Breast epithelium (tissue), 4 donors: ENCODE measurements at regions not wholly inside any gene's neighbourhood (a gene's known extent, or its start where the extent isn't known, plus 50 kb on each side); places are given as distances from the start of the nearest gene placed in this dataset.
A peak's percentile ranks its signal among the peaks of the same experiment; 100 is the strongest.
"Not testable (repeated sequence)": the region's sequence is repeated elsewhere in the genome, so short reads cannot be mapped to it uniquely, and the experiment has no call there.

Source experiments
- DNase-seq, 2 donors: peaks; one replicate each; pipeline ENCODE4 v3.0.0-alpha.2; 2019; ENCODE audit warnings: low spot score in 2 of 2
- H3K27ac ChIP-seq, 2 donors: fragments of 200-600 bp; sonication (generic) in 1 of 2; one replicate each; pipeline ENCODE4 v1.5.1; 2016 to 2019; ENCODE audit warnings: mild to moderate bottlenecking in 1 of 2
- H3K27me3 ChIP-seq, 2 donors: fragments of 200-600 bp; sonication (generic) in 1 of 2; one replicate each; pipeline versions ENCODE4 v1.5.1 to v1.6.0; 2017 to 2019; ENCODE audit warnings: control low read depth in 1 of 2, mild to moderate bottlenecking in 1 of 2
- H3K36me3 ChIP-seq: fragments of 200-600 bp; one replicate; pipeline ENCODE4 v1.5.1; 2019
- H3K4me1 ChIP-seq, 2 donors: fragments of 200-600 bp; sonication (generic); one replicate each; pipeline ENCODE4 v1.5.1; 2016 to 2019; ENCODE audit warnings: control low read depth in 1 of 2
- H3K4me3 ChIP-seq, 3 donors: fragments of 200-600 bp; sonication (generic); 1 replicate in 2 of 3; 2 replicates in 1 of 3; pipeline ENCODE4 v1.5.1; 2016 to 2019; ENCODE audit warnings: mild to moderate bottlenecking in 3 of 3, moderate library complexity in 2 of 3
- H3K9me3 ChIP-seq, 2 donors: fragments of 200-600 bp; sonication (generic) in 1 of 2; one replicate each; pipeline ENCODE4 v1.5.1; 2016 to 2019; ENCODE audit warnings: control low read depth in 1 of 2
- CTCF ChIP-seq, 3 donors: fragments of 450-650 bp; IDR thresholded peaks; one replicate each; pipeline ENCODE4 v1.5.1; 2016 to 2017; ENCODE audit warnings: antibody characterized with exemption in 3 of 3, mild to moderate bottlenecking in 3 of 3, moderate library complexity in 3 of 3
- POLR2A ChIP-seq: fragments of 450-650 bp; IDR thresholded peaks from one replicate; pipeline ENCODE4 v1.6.1; 2016; ENCODE audit warnings: antibody characterized with exemption, mild to moderate bottlenecking, moderate library complexity
- POLR2AphosphoS5 ChIP-seq, 3 donors: sonication (generic); formaldehyde crosslinking; IDR thresholded peaks; one replicate each; pipeline ENCODE4 v1.6.1; 2017; ENCODE audit warnings: antibody characterized with exemption in 3 of 3
- intact Hi-C: fragments of 100-400 bp; cut with DNase I; formaldehyde crosslinking; loops from one replicate; pipeline ENCODE4 v1.15.1; 2023; ENCODE audit warnings: low total_unique reads

- Histone ChIP-seq H3K4me1 (no peaks in the 10 kb centered on the region), H3K27ac (no peak overlapping the region), H3K9me3 (no peaks in the 10 kb centered on the region), H3K36me3 (no peaks in the 10 kb centered on the region), H3K27me3 (no peaks in the 10 kb centered on the region), H3K4me3 (no peak overlapping the region)
- no peak for DNase-seq
- intact Hi-C loops: no loop called here
- TF ChIP-seq POLR2A: no peak
- TF ChIP-seq CTCF (IDR thresholded peaks at IDR 0.05): no peak
- no peak for TF ChIP-seq POLR2AphosphoS5 (IDR thresholded peaks at IDR 0.05)
These were observed 103.8 kb upstream of the ZC3H11B start for GRCh38 chr1:219716611-219717114.

- Histone ChIP-seq H3K27ac (no peak overlapping the region), H3K9me3 (no peaks in the 10 kb centered on the region), H3K4me1 (no peaks in the 10 kb centered on the region), H3K36me3 (no peaks in the 10 kb centered on the region), H3K4me3 (no peak overlapping the region), H3K27me3 (no peaks in the 10 kb centered on the region)
- intact Hi-C loops: loop anchor here (2.0 kb wide), 1 partner anchor 59 kb away; no protein-coding TSS in a partner anchor
- no peak for DNase-seq
- no peak for TF ChIP-seq POLR2AphosphoS5 (IDR thresholded peaks at IDR 0.05)
- no peak for TF ChIP-seq CTCF (IDR thresholded peaks at IDR 0.05)
- no peak for TF ChIP-seq POLR2A
These were observed 101.1 kb upstream of the ZC3H11B start for GRCh38 chr1:219713981-219714381.

- intact Hi-C loops: loop anchor here (2.0 kb wide), 1 partner anchor 58 kb away; no protein-coding TSS in a partner anchor
- H3K27ac ChIP-seq: no peak overlapping the region
- no peaks in the 10 kb centered on the region for H3K36me3 ChIP-seq
- no peak overlapping the region for H3K4me3 ChIP-seq
- H3K9me3 ChIP-seq: no peaks in the 10 kb centered on the region
- H3K4me1 ChIP-seq: no peaks in the 10 kb centered on the region
- TF ChIP-seq CTCF (IDR thresholded peaks at IDR 0.05) (no peak), POLR2AphosphoS5 (IDR thresholded peaks at IDR 0.05) (no peak), POLR2A (no peak)
- DNase-seq: no peak
- H3K27me3 ChIP-seq: no peaks in the 10 kb centered on the region
These were observed 99.6 kb upstream of the ZC3H11B start for GRCh38 chr1:219712506-219712905.

GRCh38 chr1:219710529-219711194 is 97.8 kb upstream of the ZC3H11B start:
- H3K4me1 ChIP-seq: no peaks in the 10 kb centered on the region
- H3K36me3 ChIP-seq: no peaks in the 10 kb centered on the region
- peak overlapping the region in 1 of 3 donors; percentile 14 for H3K4me3 ChIP-seq
- intact Hi-C loops: no loop called here
- TF ChIP-seq CTCF (IDR thresholded peaks at IDR 0.05) (no peak), POLR2AphosphoS5 (IDR thresholded peaks at IDR 0.05) (no peak), POLR2A (no peak)
- H3K9me3 ChIP-seq: no peaks in the 10 kb centered on the region
- H3K27me3 ChIP-seq: no peaks in the 10 kb centered on the region
- H3K27ac ChIP-seq: no peak overlapping the region
- DNase-seq: no peak

- no peak for TF ChIP-seq CTCF (IDR thresholded peaks at IDR 0.05)
- TF ChIP-seq POLR2AphosphoS5 (IDR thresholded peaks at IDR 0.05): no peak
- TF ChIP-seq POLR2A: no peak
- Histone ChIP-seq H3K27ac (no peak overlapping the region), H3K4me1 (no peaks in the 10 kb centered on the region), H3K9me3 (no peaks in the 10 kb centered on the region), H3K4me3 (no peak overlapping the region), H3K27me3 (no peaks in the 10 kb centered on the region), H3K36me3 (no peaks in the 10 kb centered on the region)
- DNase-seq: no peak
- intact Hi-C loops: no loop called here
These were observed 96.1 kb upstream of the ZC3H11B start for GRCh38 chr1:219708919-219709543.

GRCh38 chr1:219707885-219708284 is 95.0 kb upstream of the ZC3H11B start:
- H3K36me3 ChIP-seq, H3K27ac ChIP-seq, DNase-seq, H3K4me3 ChIP-seq, H3K27me3 ChIP-seq, H3K4me1 ChIP-seq, intact Hi-C loops, H3K9me3 ChIP-seq: not testable (repeated sequence)

- H3K4me1 ChIP-seq, H3K27me3 ChIP-seq, H3K4me3 ChIP-seq, DNase-seq, H3K27ac ChIP-seq, intact Hi-C loops, H3K9me3 ChIP-seq, H3K36me3 ChIP-seq: not testable (repeated sequence)
These were observed 91.4 kb upstream of the ZC3H11B start for GRCh38 chr1:219704331-219704730.
